ENCODE measurements at regions not wholly inside any gene's neighbourhood (a gene's known extent, or its start where the extent isn't known, plus 50 kb on each side); places are given as distances from the start of the nearest gene placed in this dataset.

- Histone ChIP-seq H3K4me2 (ENCODE audit: low read depth, low read length, poor library complexity, severe bottlenecking) (no peak overlapping the region), H3K4me3 (ENCODE audit: low read length, poor library complexity, severe bottlenecking) (no peak overlapping the region), H3K9me3 (ENCODE audit: insufficient read depth, low read depth, low read length) (no peaks in the 10 kb centered on the region), H3K9ac (ENCODE audit: low read depth, low read length, poor library complexity, severe bottlenecking) (no peak overlapping the region), H3K9me2 (replicated peaks; ENCODE audit: low read depth, low read length) (no peaks in the 10 kb centered on the region), H3K4me1 (ENCODE audit: insufficient read depth, low read length, poor library complexity, severe bottlenecking) (no peaks in the 10 kb centered on the region), H3K36me3 (ENCODE audit: insufficient read depth, low read length) (no peaks in the 10 kb centered on the region), H3F3A (ENCODE audit: low read depth) (no peaks in the 10 kb centered on the region), H3K79me2 (ENCODE audit: insufficient read depth, low read length) (no peaks in the 10 kb centered on the region), H2AFZ (ENCODE audit: low read length) (no peak overlapping the region), H4K20me1 (ENCODE audit: insufficient read depth, low read length, poor library complexity, severe bottlenecking) (no peaks in the 10 kb centered on the region), H3K27me3 (ENCODE audit: insufficient read depth, low read length, poor library complexity, severe bottlenecking) (no peaks in the 10 kb centered on the region)
- TF ChIP-seq CTCF (conservative IDR thresholded peaks at IDR 0.05; ENCODE audit: low read length) = no peak
- TF ChIP-seq EZH2phosphoT487 (IDR thresholded peaks at IDR 0.05; ENCODE audit: borderline replicate concordance) = no peak
Observed at GRCh38 chr1:75668813-75669212, 55.7 kb upstream of the ACADM start.

- Histone ChIP-seq H2AFZ (ENCODE audit: low read length) (no peak overlapping the region), H3K27me3 (ENCODE audit: insufficient read depth, low read length, poor library complexity, severe bottlenecking) (no peaks in the 10 kb centered on the region), H3K9me3 (ENCODE audit: insufficient read depth, low read depth, low read length) (no peaks in the 10 kb centered on the region), H4K20me1 (ENCODE audit: insufficient read depth, low read length, poor library complexity, severe bottlenecking) (no peaks in the 10 kb centered on the region), H3K9me2 (replicated peaks; ENCODE audit: low read depth, low read length) (no peaks in the 10 kb centered on the region), H3K4me2 (ENCODE audit: low read depth, low read length, poor library complexity, severe bottlenecking) (no peak overlapping the region), H3F3A (ENCODE audit: low read depth) (no peaks in the 10 kb centered on the region), H3K36me3 (ENCODE audit: insufficient read depth, low read length) (no peaks in the 10 kb centered on the region), H3K79me2 (ENCODE audit: insufficient read depth, low read length) (no peaks in the 10 kb centered on the region), H3K9ac (ENCODE audit: low read depth, low read length, poor library complexity, severe bottlenecking) (no peak overlapping the region), H3K4me1 (ENCODE audit: insufficient read depth, low read length, poor library complexity, severe bottlenecking) (no peaks in the 10 kb centered on the region), H3K4me3 (ENCODE audit: low read length, poor library complexity, severe bottlenecking) (no peak overlapping the region)
- no peak for TF ChIP-seq EZH2phosphoT487 (IDR thresholded peaks at IDR 0.05; ENCODE audit: borderline replicate concordance)
- no peak for TF ChIP-seq CTCF (conservative IDR thresholded peaks at IDR 0.05; ENCODE audit: low read length)
Observed at GRCh38 chr1:75671708-75672107, 52.8 kb upstream of the ACADM start.

DNA sequence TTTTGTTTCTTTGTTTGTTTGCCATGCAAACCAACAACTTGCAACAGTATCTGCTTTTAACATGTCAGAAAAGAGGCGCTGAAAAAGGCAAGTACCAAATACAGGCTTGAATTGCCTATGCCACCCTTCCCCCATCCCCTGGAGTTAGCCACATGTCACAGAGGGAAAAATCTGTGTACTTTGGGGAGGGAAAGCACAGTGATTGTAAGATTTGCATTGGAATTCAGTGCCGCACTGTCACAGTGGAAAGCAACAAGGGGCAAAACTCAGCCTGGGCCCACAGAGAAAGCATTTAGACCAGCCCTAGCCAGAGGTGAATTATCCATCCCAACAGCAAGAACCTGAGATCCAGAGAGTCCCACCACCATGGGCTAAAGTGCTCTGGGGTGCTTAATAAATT lies 52.4 kb upstream of the ACADM start:
- Histone ChIP-seq H3K79me2 (ENCODE audit: insufficient read depth, low read length) (no peaks in the 10 kb centered on the region), H3K4me1 (ENCODE audit: insufficient read depth, low read length, poor library complexity, severe bottlenecking) (no peaks in the 10 kb centered on the region), H2AFZ (ENCODE audit: low read length) (no peak overlapping the region), H3K4me3 (ENCODE audit: low read length, poor library complexity, severe bottlenecking) (no peak overlapping the region), H3K9me2 (replicated peaks; ENCODE audit: low read depth, low read length) (no peaks in the 10 kb centered on the region), H3K27me3 (ENCODE audit: insufficient read depth, low read length, poor library complexity, severe bottlenecking) (no peaks in the 10 kb centered on the region), H3K4me2 (ENCODE audit: low read depth, low read length, poor library complexity, severe bottlenecking) (no peak overlapping the region), H3K36me3 (ENCODE audit: insufficient read depth, low read length) (no peaks in the 10 kb centered on the region), H3K9me3 (ENCODE audit: insufficient read depth, low read depth, low read length) (no peaks in the 10 kb centered on the region), H4K20me1 (ENCODE audit: insufficient read depth, low read length, poor library complexity, severe bottlenecking) (no peaks in the 10 kb centered on the region), H3K9ac (ENCODE audit: low read depth, low read length, poor library complexity, severe bottlenecking) (no peak overlapping the region), H3F3A (ENCODE audit: low read depth) (no peaks in the 10 kb centered on the region)
- no peak for TF ChIP-seq CTCF (conservative IDR thresholded peaks at IDR 0.05; ENCODE audit: low read length)
- no peak for TF ChIP-seq EZH2phosphoT487 (IDR thresholded peaks at IDR 0.05; ENCODE audit: borderline replicate concordance)
